Erythroblast (primary cell): ENCODE measurements at regions not wholly inside any gene's neighbourhood (a gene's known extent, or its start where the extent isn't known, plus 50 kb on each side); places are given as distances from the start of the nearest gene placed in this dataset.

Source experiments
- GATA1 ChIP-seq: IDR thresholded peaks from 2 replicates; pipeline ENCODE4 v1.6.1; 2011; ENCODE audit warnings: low read depth, mild to moderate bottlenecking, control low read depth, low read length, moderate library complexity
- POLR2A ChIP-seq: IDR thresholded peaks from 2 replicates; pipeline ENCODE4 v1.6.1; 2011; ENCODE audit warnings: mild to moderate bottlenecking, low read length

DNA sequence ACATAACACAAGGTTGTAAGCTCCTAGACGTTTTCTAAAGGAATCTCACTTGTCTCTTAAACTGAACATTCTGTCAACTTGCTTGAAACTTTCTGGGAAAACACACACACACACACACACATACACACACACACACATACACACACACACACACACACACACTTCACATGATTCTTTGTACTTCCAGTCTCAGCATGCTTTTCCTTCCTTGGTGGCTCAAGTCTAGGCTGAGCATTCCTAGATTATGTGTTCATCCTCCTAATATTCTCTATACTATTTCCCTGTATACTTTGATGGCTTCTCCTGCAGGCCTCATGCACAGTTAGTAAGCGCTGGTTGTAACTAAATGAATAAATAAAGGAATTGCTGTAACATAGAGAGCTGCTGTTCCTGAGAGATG lies 372.1 kb downstream of the PTPRC start:
- TF ChIP-seq POLR2A (no peak), GATA1 (no peak)
